ENCODE measurements at regions not wholly inside any gene's neighbourhood (a gene's known extent, or its start where the extent isn't known, plus 50 kb on each side); places are given as distances from the start of the nearest gene placed in this dataset.

DNA sequence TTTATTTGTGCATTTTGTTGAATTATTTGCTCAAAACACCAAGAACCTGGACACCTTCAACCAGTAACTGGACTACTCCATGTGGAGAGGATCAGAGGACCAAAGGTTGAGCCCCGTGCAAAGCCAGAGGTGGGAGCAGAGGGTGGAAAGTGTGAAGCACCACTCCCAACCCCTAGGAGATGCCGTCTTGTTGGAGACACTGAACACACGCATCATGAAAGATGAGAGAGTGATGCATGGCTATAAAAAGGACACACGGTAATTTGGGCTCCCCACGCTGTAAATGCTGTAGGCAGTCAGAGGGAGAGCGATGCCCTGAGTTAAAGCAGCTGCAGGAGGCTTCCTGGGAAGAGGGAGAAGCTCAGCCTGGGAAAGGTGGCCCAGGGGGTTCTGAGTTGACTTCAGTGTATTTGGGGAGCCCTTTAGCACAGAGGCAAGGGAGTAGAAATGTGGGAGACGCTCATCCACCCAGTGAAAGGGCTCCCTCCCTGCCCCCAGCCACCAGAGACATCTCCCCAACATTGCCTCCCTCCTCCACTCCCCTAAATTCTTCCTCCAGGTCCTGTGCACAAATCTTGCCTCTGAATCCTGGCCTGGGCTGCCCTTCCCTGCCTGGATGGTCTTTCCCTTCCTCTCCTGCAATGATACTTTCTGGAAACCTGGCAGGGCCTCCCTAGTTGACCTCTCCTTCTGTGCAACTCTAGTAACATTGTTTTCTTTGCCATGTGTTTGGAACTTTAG is 55.8 kb upstream of the IYD start:
- Mint-ChIP-seq H3K4me1 (ENCODE audit: low read depth) (no peaks in the 10 kb centered on the region), H3K4me3 (ENCODE audit: low read depth) (no peak overlapping the region), H3K36me3 (ENCODE audit: low read depth) (no peaks in the 10 kb centered on the region), H3K9me3 (no peaks in the 10 kb centered on the region), H3K27me3 (ENCODE audit: low read depth) (peaks cover 11% of the 10 kb centered on the region), H3K27ac (no peak overlapping the region)
- intact Hi-C loops (cut with micrococcal nuclease): no loop called here
- DNase-seq (ENCODE audit: low spot score): no peak

DNA sequence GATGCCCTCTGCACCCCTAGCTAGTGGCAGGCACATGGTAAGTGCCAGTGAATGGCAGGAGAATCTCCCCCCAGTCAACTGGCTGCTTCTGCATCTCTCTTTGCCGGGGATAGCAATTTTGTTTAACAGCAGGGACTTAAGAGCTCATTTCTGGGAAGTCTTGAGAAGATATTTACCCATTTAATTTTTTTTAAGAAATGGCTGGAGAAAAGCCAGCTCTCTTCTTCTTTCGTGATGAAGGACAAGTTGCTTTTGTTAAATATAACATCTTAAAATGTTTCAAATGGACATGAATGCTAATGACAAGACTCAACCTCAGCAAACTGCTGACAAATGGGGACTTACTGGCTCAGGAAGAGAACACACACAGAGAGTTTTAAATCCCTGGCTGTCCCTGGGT is 55.0 kb upstream of the IYD start:
- no peaks in the 10 kb centered on the region for H3K9me3 Mint-ChIP-seq
- no peak for DNase-seq (ENCODE audit: low spot score)
- no peaks in the 10 kb centered on the region for H3K4me1 Mint-ChIP-seq (ENCODE audit: low read depth)
- H3K4me3 Mint-ChIP-seq (ENCODE audit: low read depth): no peak overlapping the region
- peaks cover 11% of the 10 kb centered on the region for H3K27me3 Mint-ChIP-seq (ENCODE audit: low read depth)
- H3K36me3 Mint-ChIP-seq (ENCODE audit: low read depth): no peaks in the 10 kb centered on the region
- intact Hi-C loops (cut with micrococcal nuclease): no loop called here
- H3K27ac Mint-ChIP-seq: no peak overlapping the region

DNA sequence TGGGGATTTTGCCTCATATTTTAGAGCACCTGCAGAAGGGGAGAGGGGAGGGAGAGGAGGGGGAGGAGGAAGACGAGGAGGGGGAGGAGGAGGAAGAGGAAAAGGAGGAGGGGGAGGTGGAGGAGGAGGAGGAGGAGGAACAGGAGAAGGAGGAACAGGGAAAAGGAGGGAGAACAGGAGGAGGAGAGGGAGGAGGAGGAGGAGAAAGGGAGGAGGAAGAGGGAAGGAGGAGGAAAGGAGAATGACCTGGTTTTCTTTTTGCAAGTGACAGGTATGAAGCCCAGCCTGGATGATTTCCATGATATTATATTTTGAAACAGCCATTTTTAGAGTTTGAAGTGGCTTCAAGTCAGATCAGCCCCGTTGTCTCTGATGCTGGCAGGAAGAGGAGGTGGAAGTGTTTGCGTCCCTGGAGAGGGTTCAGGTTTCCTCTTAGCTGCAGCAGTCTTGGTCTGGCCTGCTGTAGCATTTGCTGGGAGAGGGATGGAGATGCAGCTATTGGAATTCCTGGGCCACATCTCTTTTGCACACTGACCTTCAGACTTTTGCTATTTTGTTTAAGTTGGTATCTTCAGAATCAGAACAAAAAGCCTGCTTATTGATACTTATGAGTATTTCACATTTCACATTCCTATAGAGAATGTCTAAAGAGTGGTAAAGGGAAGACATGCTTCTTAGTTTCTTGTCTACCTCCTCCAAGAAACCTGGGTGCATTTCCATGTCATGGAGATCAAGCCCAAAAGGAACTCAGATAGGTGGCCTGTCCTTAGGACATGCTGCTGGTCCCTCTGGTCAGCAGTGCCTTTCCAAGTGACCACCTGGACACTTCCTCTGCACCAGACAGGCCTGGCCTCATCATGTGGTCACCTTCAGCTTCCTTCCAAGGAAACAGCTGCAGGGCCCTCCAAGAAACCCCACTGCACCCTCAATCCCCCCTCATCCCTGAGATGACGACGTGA is 54.3 kb upstream of the IYD start:
- no peak overlapping the region for H3K27ac Mint-ChIP-seq
- H3K9me3 Mint-ChIP-seq: no peaks in the 10 kb centered on the region
- no peak for DNase-seq (ENCODE audit: low spot score)
- H3K4me1 Mint-ChIP-seq (ENCODE audit: low read depth): no peaks in the 10 kb centered on the region
- no peak overlapping the region for H3K4me3 Mint-ChIP-seq (ENCODE audit: low read depth)
- H3K36me3 Mint-ChIP-seq (ENCODE audit: low read depth): no peaks in the 10 kb centered on the region
- intact Hi-C loops (cut with micrococcal nuclease): no loop called here
- H3K27me3 Mint-ChIP-seq (ENCODE audit: low read depth): peaks cover 14% of the 10 kb centered on the region

DNA sequence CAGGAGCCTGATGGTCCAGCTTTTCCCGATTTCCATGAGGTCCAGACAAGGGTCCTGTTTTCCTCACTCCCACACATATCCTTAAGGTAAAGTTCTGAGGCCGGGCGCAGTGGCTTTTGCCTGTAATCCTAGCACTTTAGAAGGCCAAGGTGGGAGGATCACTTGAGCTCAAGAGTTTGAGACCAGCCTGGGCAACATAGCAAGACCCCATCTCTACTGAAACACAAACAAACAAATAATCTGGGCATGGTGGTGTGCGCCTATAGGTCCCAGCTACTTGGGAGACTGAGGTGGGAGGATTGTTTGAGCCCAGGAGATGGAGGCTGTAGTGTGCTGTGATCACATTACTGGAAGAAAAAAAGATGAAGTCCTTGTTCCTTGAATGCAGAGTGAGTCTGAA is 53.2 kb upstream of the IYD start:
- no peak overlapping the region for H3K4me3 Mint-ChIP-seq (ENCODE audit: low read depth)
- DNase-seq (ENCODE audit: low spot score): no peak
- no peaks in the 10 kb centered on the region for H3K9me3 Mint-ChIP-seq
- H3K36me3 Mint-ChIP-seq (ENCODE audit: low read depth): no peaks in the 10 kb centered on the region
- no peaks in the 10 kb centered on the region for H3K4me1 Mint-ChIP-seq (ENCODE audit: low read depth)
- intact Hi-C loops (cut with micrococcal nuclease): no loop called here
- peaks cover 13% of the 10 kb centered on the region for H3K27me3 Mint-ChIP-seq (ENCODE audit: low read depth)
- H3K27ac Mint-ChIP-seq: no peak overlapping the region

DNA sequence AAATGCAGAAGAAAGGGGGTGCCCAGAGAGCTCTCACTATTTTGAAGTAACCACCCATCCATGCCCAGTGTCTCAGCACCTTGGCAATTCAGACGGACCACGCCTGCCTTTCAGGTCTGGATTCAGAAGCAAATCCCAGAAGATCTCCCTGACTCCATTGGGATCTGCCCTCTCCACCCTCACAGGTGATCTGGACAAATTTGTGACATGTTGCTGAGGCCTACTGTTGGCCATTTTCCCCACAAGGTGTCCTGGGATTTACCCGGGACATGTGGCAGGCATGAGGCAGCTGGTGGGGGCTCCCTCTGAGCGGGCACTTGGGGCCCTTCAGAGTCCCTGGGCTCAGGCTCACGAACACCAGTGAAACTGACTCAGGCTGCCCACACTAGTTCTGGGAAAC is 51.9 kb upstream of the IYD start:
- peaks cover 16% of the 10 kb centered on the region for H3K27me3 Mint-ChIP-seq (ENCODE audit: low read depth)
- no peaks in the 10 kb centered on the region for H3K4me1 Mint-ChIP-seq (ENCODE audit: low read depth)
- intact Hi-C loops (cut with micrococcal nuclease): no loop called here
- H3K36me3 Mint-ChIP-seq (ENCODE audit: low read depth): no peaks in the 10 kb centered on the region
- no peak for DNase-seq (ENCODE audit: low spot score)
- no peaks in the 10 kb centered on the region for H3K9me3 Mint-ChIP-seq
- no peak overlapping the region for H3K4me3 Mint-ChIP-seq (ENCODE audit: low read depth)
- no peak overlapping the region for H3K27ac Mint-ChIP-seq

All from activated T-helper 2 cell treated with anti-CD3 and anti-CD28 coated beads, Interferon-gamma antibody, Interleukin-2, Interleukin-4, amounts not matched to agents 10 μg/mL and 5 μg/mL and 100 μg/mL, durations not matched to agents 14 hours and 24 hours and 36 hours (primary cell).